ENCODE measurements at regions not wholly inside any gene's neighbourhood (a gene's known extent, or its start where the extent isn't known, plus 50 kb on each side); places are given as distances from the start of the nearest gene placed in this dataset.

DNA sequence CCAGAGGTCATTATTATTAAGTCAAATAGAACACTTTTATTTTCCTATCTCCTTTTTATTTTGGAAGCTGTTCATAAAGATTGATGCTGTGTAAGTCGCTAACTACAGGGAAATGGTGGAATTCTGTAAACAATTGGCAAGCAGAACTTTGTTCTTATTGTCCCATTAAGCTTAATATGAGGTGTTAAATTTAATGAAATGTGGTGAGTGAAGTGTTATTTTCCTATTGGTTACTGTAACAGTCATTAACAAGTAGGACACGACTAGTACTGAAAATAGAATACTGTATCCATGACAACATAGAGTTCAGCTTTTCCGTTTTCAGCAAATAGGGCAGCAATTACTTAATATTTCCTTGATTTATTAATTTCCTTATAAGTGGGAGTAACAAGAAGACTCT lies 279.1 kb upstream of the ZEB2 start:
- TF ChIP-seq, protein P1, sequence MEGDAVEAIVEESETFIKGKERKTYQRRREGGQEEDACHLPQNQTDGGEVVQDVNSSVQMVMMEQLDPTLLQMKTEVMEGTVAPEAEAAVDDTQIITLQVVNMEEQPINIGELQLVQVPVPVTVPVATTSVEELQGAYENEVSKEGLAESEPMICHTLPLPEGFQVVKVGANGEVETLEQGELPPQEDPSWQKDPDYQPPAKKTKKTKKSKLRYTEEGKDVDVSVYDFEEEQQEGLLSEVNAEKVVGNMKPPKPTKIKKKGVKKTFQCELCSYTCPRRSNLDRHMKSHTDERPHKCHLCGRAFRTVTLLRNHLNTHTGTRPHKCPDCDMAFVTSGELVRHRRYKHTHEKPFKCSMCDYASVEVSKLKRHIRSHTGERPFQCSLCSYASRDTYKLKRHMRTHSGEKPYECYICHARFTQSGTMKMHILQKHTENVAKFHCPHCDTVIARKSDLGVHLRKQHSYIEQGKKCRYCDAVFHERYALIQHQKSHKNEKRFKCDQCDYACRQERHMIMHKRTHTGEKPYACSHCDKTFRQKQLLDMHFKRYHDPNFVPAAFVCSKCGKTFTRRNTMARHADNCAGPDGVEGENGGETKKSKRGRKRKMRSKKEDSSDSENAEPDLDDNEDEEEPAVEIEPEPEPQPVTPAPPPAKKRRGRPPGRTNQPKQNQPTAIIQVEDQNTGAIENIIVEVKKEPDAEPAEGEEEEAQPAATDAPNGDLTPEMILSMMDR (conservative IDR thresholded peaks at IDR 0.05; ENCODE audit: low read depth, low read length): no peak
- TF ChIP-seq EZH2 (IDR thresholded peaks at IDR 0.05; ENCODE audit: low read length, unreplicated experiment): no peak

Measured in PC-3 (cell line).